ENCODE measurements at regions not wholly inside any gene's neighbourhood (a gene's known extent, or its start where the extent isn't known, plus 50 kb on each side); places are given as distances from the start of the nearest gene placed in this dataset.
A peak's percentile ranks its signal among the peaks of the same experiment; 100 is the strongest.

GRCh38 chr7:387132-388022 lies 97.4 kb downstream of the FOXL3 start:
- no peak for DNase-seq

GRCh38 chr7:388023-388960 lies 98.3 kb downstream of the FOXL3 start:
- no peak for DNase-seq

- DNase-seq: no peak
These were observed 99.2 kb downstream of the FOXL3 start for GRCh38 chr7:388961-389701.

GRCh38 chr7:389911-390601 lies 100.1 kb downstream of the FOXL3 start:
- DNase-seq: no peak

GRCh38 chr7:390761-391410 lies 100.9 kb downstream of the FOXL3 start:
- DNase-seq: no peak

- DNase-seq: no peak
These were observed 101.5 kb downstream of the FOXL3 start for GRCh38 chr7:391411-391951.

- DNase-seq: no peak
These were observed 102.1 kb downstream of the FOXL3 start for GRCh38 chr7:391961-392524.

- no peak for DNase-seq
These were observed 102.9 kb downstream of the FOXL3 start for GRCh38 chr7:392822-393221.

GRCh38 chr7:395643-396042 lies 105.7 kb downstream of the FOXL3 start:
- DNase-seq: no peak

- DNase-seq: no peak
These were observed 108.9 kb downstream of the FOXL3 start for GRCh38 chr7:398888-399287.

GRCh38 chr7:400901-401485 lies 111.0 kb downstream of the FOXL3 start:
- DNase-seq: no peak

- no peak for DNase-seq
These were observed 111.5 kb downstream of the FOXL3 start for GRCh38 chr7:401495-401894.

GRCh38 chr7:404812-405488 lies 114.7 kb downstream of the PDGFA start:
- DNase-seq: no peak

GRCh38 chr7:405489-406211 lies 114.0 kb downstream of the PDGFA start:
- peak; percentile 89 for DNase-seq

- DNase-seq: no peak
These were observed 111.7 kb downstream of the PDGFA start for GRCh38 chr7:407721-408539.

GRCh38 chr7:408751-409311 lies 110.8 kb downstream of the PDGFA start:
- no peak for DNase-seq

GRCh38 chr7:409339-410281 lies 110.0 kb downstream of the PDGFA start:
- no peak for DNase-seq

Data from DMS 273 treated with DMSO at 0.1 percent for 48 hours (cell line).